GM21360 (cell line): ENCODE measurements at regions not wholly inside any gene's neighbourhood (a gene's known extent, or its start where the extent isn't known, plus 50 kb on each side); places are given as distances from the start of the nearest gene placed in this dataset.
"Not testable (repeated sequence)": the region's sequence is repeated elsewhere in the genome, so short reads cannot be mapped to it uniquely, and the experiment has no call there.

Experiments
- ATAC-seq: cut with Tn5 transposase; IDR thresholded peaks from one replicate; pipeline ENCODE4 v1.9.1; 2021; ENCODE audit warnings: mild to moderate bottlenecking, moderate library complexity; ENCODE audit not compliant: unreplicated experiment

DNA sequence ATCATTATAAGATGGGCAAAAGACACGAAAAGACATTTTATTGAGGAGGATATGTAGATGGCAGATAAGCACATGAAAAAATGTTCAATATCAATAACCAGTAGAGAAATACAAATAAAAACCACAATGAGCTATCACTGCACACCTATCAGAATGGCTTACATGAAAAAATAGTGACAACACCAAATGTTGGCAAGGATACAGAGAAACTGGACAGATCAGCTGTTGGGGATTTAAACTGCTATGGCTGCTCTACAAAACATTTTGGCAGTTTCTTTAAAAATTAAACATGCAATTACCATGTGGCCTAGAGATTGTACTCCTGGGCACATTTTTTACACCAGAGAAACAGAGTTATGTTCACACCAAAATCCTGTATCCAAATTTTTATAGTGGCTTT, 172.7 kb upstream of the TENT5A start:
- no peak for ATAC-seq

DNA sequence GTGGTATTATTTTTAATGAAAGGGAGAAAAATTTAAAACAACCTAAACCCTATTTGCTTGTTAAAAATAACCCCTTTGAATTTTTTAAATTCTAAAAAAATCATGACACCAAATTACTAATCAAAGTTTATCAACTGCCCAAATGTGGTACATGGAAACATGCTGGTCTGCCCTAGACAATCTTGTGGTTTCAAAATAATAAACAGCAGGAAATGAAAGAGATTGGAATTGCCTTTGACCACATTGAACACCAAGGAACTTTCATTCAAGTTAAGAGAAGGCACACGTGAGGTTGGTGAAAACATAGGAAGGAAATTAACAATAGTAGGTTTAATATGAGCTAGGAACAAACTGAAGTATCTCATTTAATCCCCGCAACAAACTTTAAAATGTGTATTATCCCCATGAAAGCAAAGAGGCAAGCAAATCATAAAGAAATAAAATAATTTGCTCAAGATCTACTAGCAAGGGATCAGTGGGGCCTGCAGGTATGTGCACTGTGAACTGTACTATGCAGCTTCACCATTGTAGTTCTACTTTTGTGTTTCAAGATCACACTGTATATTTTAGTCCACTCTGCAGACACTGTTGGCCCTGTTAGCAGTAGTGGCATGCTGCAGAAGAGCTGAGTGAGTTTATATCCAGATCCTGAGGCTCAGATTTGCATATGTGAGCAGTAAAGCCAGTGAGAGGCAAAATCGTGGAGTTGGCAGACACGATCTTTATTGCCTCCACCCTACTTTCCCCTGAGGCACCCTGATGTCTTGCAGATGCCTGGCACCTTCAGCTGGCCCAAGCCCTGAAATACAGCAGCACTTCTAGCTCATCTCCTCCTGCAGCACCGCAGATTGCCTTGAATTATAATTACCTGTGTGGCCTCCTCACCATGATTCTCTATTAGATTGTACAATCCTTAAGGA, 157.8 kb upstream of the TENT5A start:
- no peak for ATAC-seq

DNA sequence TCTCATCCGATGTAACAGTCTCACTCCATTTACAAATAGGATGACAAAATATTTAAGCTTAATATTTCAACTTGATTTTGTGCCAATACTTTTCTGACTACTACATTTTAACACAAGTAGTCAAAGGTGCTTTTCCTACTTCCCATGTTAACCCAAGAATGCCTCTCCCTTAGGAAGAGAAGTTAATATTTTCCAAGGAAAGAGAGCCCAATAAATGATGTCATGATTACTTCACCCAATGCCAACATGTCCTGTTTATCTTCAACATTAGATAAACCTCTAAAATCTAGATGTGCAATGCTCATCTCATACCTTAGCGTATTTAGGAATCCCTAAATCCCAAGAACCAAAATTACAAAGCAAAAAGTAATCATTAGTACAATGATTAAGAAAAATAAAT, 156.7 kb upstream of the TENT5A start:
- ATAC-seq, result no peak

DNA sequence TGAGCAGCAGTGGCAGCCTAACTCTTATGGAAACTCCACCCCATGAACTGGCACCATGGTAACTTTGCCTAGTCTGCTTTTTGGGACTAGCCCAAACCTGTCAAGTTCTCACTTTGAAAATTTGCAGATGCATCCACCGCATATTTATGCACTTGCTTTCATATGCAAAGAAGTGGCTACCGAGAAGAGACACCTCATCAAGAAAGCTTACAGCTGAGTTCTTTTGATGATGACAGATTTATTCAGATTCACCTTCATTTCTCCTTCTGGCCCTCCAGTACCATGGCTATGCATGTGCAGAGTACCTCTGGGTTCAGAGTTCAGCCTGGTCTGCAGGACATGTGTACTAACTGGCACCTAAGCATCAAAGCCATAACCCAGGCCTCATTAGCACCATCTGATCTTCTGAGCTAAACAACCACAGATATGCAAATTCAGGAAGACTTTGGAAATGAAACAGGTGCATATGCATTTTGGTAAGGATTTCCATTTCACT, 154.3 kb upstream of the TENT5A start:
- no peak for ATAC-seq

DNA sequence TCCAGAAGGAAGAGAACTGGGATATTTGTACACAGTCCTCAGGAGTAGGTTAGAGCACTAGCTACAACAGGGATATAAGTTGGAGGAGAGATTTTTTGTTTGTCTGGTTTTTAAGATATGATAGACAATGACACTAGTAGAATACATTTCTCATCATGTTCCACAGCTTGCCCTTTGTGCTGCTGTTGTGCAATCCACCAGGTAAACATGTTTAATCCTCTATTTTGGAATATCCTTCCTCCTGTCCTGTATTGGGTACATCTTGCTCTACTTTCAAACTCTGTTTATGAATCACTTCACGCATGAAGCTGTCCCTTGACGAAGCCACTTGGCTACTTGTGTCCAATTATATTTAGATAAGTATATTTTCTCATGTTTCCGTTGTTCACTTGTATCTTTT, 153.6 kb upstream of the TENT5A start:
- ATAC-seq, result no peak

DNA sequence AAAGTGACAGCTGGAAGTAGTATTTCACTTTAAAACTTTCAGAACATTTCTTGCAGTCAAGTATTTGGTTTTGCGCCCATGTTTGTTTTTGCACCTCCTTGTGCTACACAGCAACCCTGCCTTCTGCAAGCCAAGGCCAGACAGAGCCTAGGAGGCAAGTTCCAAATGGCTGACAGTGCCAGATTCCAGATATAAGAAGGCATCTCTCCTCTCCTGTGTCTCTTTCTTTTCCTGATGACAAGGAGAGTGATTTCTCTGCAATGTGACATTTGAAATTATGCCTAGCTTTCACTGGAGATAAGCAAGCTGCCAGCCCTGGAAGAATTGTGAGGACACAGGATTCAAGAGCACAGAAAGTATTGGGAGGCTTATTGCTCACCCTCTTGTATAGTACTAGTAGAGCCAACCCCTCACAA, 149.1 kb upstream of the TENT5A start:
- ATAC-seq, result no peak

DNA sequence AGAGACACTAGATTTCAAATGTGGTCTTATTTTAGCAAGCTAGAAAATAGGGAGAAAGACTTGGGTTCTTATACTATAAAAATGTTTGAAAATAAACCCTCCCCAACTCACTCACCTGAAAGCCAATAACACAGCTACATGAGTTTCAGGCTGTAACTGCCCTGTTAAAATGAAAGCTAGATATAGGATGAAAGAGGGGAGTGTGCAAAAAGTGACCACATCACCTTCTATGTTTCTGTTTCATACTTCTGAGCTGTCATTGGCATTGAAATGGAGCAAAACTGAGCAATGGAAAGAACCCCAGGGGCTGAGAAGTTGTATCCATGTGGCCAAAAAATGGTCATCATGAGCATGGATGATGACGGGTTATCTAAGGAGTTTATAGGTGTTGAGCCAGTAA, 148.1 kb upstream of the TENT5A start:
- ATAC-seq, result peak; percentile 66

DNA sequence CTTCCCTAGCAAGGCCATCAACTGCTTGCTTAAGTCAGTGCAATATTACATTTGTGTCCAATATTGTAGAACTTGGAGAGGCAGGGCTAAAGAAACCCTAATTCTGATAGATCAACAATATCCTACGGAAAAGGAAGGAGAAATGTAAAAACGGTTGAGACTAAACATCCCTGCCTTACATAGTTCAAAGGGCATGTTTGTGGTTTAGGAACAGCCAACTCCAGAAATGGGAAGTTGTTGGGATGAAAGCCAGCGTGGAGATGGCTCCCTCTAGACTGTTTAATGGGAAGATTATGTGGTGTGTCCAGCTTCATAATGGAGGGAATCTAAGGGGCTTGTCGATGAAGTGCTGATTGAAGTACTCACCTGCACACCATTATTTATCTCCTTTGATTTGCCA, 145.3 kb upstream of the TENT5A start:
- ATAC-seq, result no peak

DNA sequence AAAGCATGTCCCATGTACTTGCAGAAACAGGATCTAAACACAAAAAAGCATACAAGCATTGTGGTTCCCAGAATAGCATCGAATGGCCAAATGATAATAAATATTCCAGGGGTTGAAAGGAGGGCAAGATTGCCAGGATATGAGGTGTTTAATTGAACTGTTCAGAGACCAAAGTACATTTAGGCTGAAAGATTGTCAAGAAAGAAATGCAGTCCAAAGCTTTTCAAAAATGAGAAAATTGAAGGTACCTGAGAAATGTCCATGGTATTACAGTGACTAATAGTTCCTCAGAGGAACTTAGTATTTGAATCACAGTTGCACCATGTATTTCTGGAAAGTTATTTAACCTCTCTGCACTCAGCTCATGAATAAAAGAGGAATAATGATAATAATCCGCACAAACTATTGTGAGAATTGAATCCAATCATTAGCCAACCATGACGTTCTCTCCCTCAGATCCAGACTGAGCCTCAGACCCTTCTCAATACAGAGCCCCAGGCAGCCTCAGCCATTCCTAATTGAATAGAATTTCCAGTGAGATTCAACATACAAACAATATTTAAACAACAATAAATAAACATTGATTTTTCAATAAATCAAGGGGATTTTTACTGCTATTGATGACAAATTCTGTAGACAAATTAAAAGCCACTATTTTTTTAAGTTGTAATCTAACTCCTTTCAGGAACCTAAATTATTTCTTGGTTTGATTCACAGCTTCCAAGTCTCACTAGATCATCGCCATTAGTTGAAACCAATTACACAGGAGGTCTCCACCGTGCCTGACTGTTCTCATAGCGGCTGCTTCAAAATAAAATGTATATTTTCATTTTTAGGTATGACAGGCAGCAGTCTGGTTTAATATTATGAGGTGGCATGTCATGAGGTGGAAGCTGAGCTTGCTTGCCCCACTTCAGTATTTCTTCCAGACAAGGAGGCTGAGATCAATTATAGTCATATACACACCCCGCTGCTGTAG, 144.3 kb upstream of the TENT5A start:
- no peak for ATAC-seq

DNA sequence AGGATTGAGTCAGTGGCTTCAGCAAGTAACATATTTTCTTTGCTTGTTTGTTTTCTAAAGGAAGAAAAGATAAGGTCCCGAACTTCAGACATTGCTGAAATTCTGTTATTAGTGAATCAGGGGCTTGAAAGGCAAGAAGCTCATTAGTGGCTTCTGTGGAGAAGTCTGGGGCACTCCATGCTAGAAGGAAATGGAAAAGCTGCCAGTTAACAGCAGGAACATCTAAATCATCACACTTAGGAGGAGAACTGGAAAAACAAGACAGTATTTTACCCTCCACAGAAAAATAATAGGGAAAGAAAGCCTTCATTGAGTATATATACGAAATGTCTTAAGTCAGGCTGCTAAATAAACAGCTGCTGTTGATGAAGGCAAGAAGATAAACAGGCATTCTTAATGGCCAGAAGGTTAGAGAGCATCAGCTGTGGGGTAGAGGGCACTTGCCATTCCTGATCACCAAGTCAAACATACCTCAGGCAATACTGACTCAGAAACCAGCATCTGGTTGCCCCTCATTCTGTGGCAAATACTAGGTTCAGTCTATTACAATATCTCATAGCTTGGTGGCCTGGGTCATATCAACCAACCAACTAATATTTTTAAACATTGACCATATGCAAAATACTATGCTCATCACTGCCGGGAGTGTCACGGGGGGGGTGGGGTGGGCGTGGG, 143.2 kb upstream of the TENT5A start:
- ATAC-seq, result no peak

DNA sequence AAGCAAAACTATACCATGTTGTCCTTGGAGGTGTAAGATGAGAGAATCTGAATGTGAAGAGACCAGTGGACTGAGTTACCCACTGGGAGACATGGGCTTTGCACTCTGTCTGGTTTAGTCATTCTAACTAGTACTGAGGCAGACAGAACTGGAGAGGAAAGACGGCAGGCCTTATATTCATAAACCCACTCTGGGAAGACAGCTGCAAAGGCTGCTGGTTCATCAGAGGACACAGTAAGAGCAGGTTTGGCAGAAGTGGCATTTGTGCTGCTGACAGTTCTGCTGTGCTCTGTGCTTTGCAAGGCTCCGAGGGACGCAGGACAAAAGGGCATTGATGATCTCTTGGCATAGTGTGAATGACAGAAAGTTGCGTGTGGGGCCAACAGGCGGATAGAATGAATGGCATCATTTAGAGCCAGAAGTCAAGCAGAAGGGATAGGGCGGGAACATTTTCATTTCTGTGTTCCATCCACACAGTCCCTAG, 142.3 kb upstream of the TENT5A start:
- ATAC-seq, result no peak

DNA sequence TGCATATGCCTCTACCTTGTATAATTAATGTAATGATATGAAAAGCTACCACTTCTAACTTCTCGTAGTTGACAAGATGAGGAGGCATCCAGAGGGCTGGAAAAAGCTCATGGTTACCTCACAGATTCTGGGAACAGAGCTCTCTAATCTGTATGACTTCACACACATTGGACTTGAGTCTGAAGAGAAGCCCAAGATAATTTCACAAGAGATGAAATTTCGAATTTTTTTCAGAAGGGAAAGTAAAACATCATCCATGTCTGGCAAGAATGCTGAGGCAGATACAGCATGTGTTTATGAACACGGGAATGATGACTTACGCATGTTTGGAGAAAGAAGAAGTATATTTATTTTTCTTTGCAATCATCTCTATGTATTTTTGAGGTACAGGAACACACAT, 141.8 kb upstream of the TENT5A start:
- no peak for ATAC-seq

DNA sequence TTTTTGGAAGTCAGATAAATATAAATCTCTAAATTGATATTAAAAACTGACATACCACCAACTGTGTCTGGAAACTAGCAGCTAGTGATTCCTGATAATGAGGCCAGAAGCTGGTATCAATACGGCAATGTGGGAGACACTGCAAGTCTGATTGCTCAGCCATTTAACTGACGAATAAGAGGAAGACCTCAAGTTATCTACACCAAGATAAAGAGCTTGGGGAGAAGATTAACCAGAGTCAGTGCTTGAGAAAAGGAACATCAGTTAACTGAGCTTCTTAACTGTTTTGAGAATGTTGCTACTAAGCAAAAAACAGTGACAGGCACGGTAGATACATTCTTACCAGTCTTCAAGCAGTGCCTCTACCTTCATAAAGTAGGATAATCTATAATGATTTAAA, 140.4 kb upstream of the TENT5A start:
- ATAC-seq, result no peak

DNA sequence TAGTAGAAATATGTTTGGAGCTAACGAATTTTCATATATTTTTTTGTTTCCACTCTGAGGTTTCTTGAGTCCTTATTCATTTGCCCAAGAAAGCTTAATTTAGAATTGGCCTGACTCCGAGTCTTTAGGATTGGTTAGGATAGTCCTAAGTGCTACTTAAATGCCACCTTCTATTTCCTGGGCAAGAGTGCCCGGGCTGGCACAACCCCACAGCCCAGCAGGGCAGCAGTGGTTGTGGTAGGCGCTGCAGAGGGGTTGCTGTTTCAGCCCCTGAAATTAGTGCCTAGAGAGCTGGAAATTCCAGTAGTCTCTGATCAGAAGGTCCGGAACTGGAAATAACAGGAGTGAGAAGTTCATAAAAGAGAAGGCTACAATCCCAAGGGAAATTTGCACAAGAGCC, 139.4 kb upstream of the TENT5A start:
- ATAC-seq, result no peak

DNA sequence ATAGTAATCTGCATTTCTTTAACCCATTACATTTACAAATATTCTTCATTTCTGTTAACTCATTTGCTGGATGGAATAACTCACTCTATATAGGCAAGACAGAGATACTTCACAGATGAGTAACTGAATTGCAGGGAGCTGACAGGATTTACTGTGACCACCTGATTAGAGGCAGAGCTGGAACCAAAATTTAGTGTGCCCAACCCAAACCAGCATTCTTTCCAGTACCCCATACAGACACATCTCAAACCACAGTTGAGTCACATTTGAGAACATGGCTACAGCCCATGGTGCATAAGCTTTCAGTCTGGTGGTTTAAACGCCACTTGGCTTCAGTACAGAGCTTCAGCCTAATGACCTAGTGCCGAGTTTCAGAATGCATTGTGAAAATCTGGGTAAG, 138.4 kb upstream of the TENT5A start:
- no peak for ATAC-seq

DNA sequence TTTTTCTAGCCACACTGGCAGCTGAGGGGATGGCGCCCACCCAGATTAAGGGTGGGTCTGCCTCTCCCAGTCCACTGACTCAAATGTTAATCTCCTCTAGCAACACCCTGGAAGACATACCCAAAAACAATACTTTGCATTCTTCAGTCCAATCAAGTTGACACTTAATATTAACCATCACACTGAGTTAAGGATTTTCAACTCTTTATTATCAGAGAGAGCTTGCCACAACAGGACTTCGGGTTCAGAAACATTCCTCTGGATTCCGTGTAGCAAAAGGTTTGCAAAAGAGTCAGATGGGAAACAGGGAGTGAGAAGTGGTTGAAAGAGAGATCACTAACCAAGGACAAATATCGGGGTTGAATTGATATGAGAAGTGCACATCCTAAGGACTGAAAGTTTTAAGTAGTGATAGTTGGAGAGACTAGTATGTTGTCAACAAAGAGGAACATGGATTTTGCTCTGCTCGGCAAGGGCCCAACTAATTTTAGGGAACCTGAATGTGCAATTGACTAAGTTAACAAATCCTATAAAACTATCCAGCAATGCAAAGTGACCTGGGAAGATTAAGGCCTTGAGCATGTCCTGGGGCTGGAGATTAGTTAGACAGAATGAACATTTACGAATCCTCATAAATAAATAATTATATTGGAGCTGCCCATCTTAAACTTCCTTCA, 137.0 kb upstream of the TENT5A start:
- ATAC-seq, result no peak

DNA sequence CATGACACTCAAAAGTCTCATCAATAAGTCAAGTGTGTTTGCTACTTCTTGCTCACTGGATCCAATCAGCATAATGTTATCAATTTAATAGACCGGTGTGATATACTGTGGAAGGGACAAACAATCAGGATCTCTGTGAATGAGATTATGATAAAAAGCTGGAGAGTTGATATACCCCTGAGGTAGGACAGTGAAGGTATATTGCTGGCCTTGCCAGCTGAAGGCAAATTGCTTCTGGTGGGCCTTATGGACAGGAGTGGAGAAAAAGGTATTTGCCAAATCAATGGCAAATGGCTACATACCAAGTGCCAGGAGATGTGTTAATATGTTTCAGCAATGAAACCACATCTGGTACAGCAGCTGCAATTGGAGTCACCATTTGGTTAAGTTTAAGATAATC, 134.4 kb upstream of the TENT5A start:
- not testable (repeated sequence) for ATAC-seq

DNA sequence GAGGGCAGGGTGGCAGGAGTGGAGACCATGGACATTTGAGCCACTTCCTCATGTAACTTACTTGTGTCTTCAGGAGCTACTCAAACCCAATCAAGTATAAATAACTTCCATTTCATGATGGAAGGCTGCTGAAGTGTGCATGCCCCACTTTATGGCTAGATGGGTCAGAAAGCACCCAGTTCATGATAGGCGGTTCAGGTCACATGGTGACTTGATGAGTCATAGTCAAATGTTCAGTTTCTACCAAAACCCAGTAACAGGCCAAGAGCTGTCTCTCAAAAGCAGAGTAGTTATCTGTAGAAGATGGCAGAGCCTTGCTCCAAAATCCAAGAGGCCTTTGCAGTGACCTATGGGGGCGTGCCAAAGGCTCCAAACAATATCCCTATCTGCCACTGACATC, 133.7 kb upstream of the TENT5A start:
- no peak for ATAC-seq

DNA sequence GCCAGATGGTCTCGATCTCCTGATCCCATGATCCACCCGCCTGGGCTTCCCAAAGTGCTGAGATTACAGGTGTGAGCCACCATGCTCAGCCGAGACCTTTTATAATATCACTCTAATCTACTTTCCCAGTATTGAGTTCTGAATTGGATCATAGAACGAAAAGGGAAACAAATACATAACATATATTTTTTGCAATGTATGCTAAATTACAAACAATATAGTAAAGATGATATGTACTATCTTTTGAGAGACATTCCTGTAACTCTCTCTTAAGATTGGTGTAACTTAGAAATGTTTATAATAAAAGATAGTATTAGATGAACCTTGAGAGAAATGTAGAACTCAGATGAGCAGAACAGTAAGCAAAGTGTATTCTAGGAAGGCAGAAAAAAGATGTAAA, 129.2 kb upstream of the TENT5A start:
- no peak for ATAC-seq

DNA sequence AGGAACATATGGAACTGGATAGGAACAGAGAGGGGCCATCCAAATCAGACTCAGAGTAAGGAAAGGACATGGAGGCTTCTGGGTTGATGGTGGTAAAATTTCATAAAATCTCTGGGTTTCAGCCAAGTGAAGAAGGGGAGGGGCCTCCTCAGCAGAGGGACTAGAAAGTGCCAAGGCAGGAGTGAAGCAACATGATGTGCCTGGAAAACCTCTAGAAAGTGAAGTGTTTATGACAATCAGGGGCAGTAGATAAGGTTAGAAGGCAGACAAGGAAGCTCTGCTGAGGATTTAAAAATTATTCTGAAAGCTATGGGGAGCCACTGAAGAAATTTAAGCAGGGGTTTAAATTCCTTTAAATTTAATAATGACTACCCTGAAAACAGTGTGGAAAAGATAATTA, 126.0 kb upstream of the TENT5A start:
- no peak for ATAC-seq
